Lung (tissue), 11 donors: ENCODE measurements at regions not wholly inside any gene's neighbourhood (a gene's known extent, or its start where the extent isn't known, plus 50 kb on each side); places are given as distances from the start of the nearest gene placed in this dataset.

ENCODE experiments used
- ATAC-seq: fragments of 200-7000 bp; cut with Tn5 transposase; one replicate; pipeline ENCODE4 v1.9.1; 2020; ENCODE audit warnings: moderate number of reproducible peaks; ENCODE audit not compliant: insufficient read depth, low FRiP score
- DNase-seq, 3 donors: peaks; one replicate each; pipeline ENCODE4 v3.0.0-alpha.2; 2013 to 2017
- H3K27ac ChIP-seq, 2 donors: one replicate each; pipeline ENCODE4 v1.5.1; 2013; ENCODE audit warnings: mild to moderate bottlenecking in 2 of 2, moderate library complexity in 2 of 2, control low read depth in 1 of 2, inconsistent platforms in 1 of 2, low read depth in 1 of 2, low read length in 1 of 2
- H3K27me3 ChIP-seq, 3 donors: one replicate each; pipeline ENCODE4 v1.5.1; 2013; ENCODE audit warnings: low read length in 2 of 3; ENCODE audit not compliant: control insufficient read depth in 3 of 3, insufficient read depth in 3 of 3
- H3K36me3 ChIP-seq, 4 donors: one replicate each; pipeline ENCODE4 v1.5.1; 2013; ENCODE audit warnings: low read length in 4 of 4, mild to moderate bottlenecking in 1 of 4, moderate library complexity in 1 of 4; ENCODE audit not compliant: control insufficient read depth in 4 of 4, insufficient read depth in 4 of 4
- H3K4me1 ChIP-seq, 5 donors: one replicate each; pipeline ENCODE4 v1.5.1; 2013; ENCODE audit warnings: low read length in 5 of 5, mild to moderate bottlenecking in 2 of 5, moderate library complexity in 1 of 5; ENCODE audit not compliant: control insufficient read depth in 5 of 5, insufficient read depth in 5 of 5
- H3K4me3 ChIP-seq: one replicate; pipeline ENCODE4 v1.5.1; 2013; ENCODE audit warnings: mild to moderate bottlenecking, control low read depth, moderate library complexity
- H3K9ac ChIP-seq, 2 donors: one replicate each; pipeline ENCODE4 v1.5.1; 2013; ENCODE audit warnings: low read length in 2 of 2, control low read depth in 1 of 2; ENCODE audit not compliant: insufficient read depth in 1 of 2
- H3K9me3 ChIP-seq, 4 donors: one replicate each; pipeline ENCODE4 v1.5.1; 2013; ENCODE audit warnings: low read length in 3 of 4, mild to moderate bottlenecking in 1 of 4, moderate library complexity in 1 of 4; ENCODE audit not compliant: control insufficient read depth in 4 of 4, insufficient read depth in 3 of 4
- CTCF ChIP-seq: IDR thresholded peaks from 2 replicates; pipeline ENCODE4 v1.5.1; 2012; ENCODE audit warnings: mild to moderate bottlenecking; ENCODE audit errors: control extremely low read depth, extremely low read depth
- WGBS, 2 donors: extraction: QIAGEN DNeasy Blood & Tissue Kit; methylation state at CpG; one replicate each; pipeline ENCODE4 v1.1.7; 2013; 5-methylcytosine and 5-hydroxymethylcytosine counted together
- donor health status: control.
- donor health status: control.
- donor health status: Bipolar disorder and iron deficiency.
- donor health status: healthy.
- donor health status: DM: yes; HTN: yes; CAD: no.

- no peaks in the 10 kb centered on the region for H3K4me1 ChIP-seq
- no peaks in the 10 kb centered on the region for H3K36me3 ChIP-seq
- TF ChIP-seq CTCF, result no peak
- H3K27me3 ChIP-seq, result no peaks in the 10 kb centered on the region
- no peak overlapping the region for H3K9ac ChIP-seq
- no peak overlapping the region for H3K27ac ChIP-seq
- H3K4me3 ChIP-seq, result no peak overlapping the region
- H3K9me3 ChIP-seq, result no peaks in the 10 kb centered on the region
- DNase-seq (no peak), ATAC-seq (no peak)
- 89 to 90% methylated on average over 5 of the region's 5 CpGs for WGBS, 2 donors
Observed at GRCh38 chr6:77143659-77144447, 319.4 kb downstream of the HTR1B start.

DNA sequence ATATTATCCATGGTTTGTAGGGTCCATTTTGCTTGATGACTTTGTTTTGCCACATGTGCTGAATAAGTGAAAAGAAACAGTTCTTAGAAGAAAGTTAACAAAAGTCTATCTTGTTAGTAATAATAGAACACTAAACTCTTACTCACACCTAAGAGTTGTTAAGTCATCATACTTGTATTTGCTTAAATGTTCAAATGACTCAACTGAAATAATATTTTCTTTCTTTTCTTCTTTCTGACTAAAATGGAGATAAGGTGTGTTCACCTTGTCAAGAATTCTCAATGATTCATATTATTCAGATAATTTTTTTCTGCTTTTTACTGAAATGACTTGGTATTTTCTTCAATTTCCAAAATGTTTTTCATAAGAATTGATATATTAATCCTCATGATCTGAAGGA, 327.2 kb downstream of the HTR1B start:
- Histone ChIP-seq H3K4me1 (no peaks in the 10 kb centered on the region), H3K9me3 (no peaks in the 10 kb centered on the region), H3K27ac (no peak overlapping the region), H3K4me3 (no peak overlapping the region), H3K27me3 (no peaks in the 10 kb centered on the region), H3K36me3 (no peaks in the 10 kb centered on the region), H3K9ac (no peak overlapping the region)
- no peak for ATAC-seq
- no peak for TF ChIP-seq CTCF
- DNase-seq, result no peak

DNA sequence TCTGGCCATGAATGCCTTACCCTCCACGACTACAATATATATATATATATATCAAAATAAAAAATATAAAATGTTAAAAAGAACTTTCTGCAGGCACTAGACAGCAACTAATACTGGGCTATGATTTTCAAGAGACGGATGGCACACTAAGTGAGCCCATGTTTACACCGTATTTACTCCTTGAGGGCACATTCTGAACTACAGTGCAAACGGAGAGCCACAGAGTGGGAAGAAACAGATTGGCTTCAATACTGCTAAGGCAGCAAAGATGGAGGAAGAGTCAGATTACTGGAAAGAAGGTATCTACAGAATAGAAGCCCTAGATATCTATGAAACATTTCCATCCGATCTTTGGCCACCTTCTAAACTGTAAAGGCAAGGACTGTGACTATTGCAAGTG, 330.3 kb downstream of the HTR1B start:
- Histone ChIP-seq H3K4me3 (no peak overlapping the region), H3K9me3 (no peaks in the 10 kb centered on the region), H3K4me1 (no peaks in the 10 kb centered on the region), H3K9ac (no peak overlapping the region), H3K27me3 (no peaks in the 10 kb centered on the region), H3K36me3 (no peaks in the 10 kb centered on the region), H3K27ac (no peak overlapping the region)
- ATAC-seq, result no peak
- DNase-seq, result no peak
- no peak for TF ChIP-seq CTCF
- 82 to 87% methylated on average over 5 of the region's 5 CpGs for WGBS, 2 donors

- 92 to 97% methylated on average over 4 of the region's 4 CpGs for WGBS, 2 donors
Observed at GRCh38 chr6:77131426-77131825, 331.9 kb downstream of the HTR1B start.

More at GRCh38 chr6:77131426-77131825, 331.9 kb downstream of the HTR1B start:
- no peaks in the 10 kb centered on the region for H3K9me3 ChIP-seq
- no peak overlapping the region for H3K27ac ChIP-seq
- ATAC-seq (no peak), DNase-seq (no peak)
- H3K4me3 ChIP-seq, result no peak overlapping the region
- no peak overlapping the region for H3K9ac ChIP-seq
- no peaks in the 10 kb centered on the region for H3K4me1 ChIP-seq
- H3K36me3 ChIP-seq, result no peaks in the 10 kb centered on the region
- no peaks in the 10 kb centered on the region for H3K27me3 ChIP-seq
- no peak for TF ChIP-seq CTCF
